H9 (cell line): ENCODE measurements at regions not wholly inside any gene's neighbourhood (a gene's known extent, or its start where the extent isn't known, plus 50 kb on each side); places are given as distances from the start of the nearest gene placed in this dataset.

Experiments used
- DNase-seq: peaks from one replicate; pipeline ENCODE4 v3.0.0-alpha.2; 2017
- H2AFZ ChIP-seq: one replicate; pipeline ENCODE4 v1.6.1; 2013; ENCODE audit warnings: mild to moderate bottlenecking, low read length, control low read depth, moderate library complexity
- H2AK5ac ChIP-seq: 2 replicates; pipeline ENCODE4 v1.6.1; 2013; ENCODE audit warnings: low read length, control low read depth, mixed read lengths; ENCODE audit not compliant: insufficient read length
- H2BK120ac ChIP-seq: one replicate; pipeline ENCODE4 v1.6.1; 2013; ENCODE audit warnings: low read depth, mild to moderate bottlenecking, low read length, control low read depth, inconsistent platforms; ENCODE audit not compliant: poor library complexity, severe bottlenecking
- H2BK12ac ChIP-seq: 2 replicates; pipeline ENCODE4 v1.6.1; 2013; ENCODE audit warnings: low read length, control low read depth, mixed read lengths, low read depth; ENCODE audit not compliant: insufficient read length
- H2BK15ac ChIP-seq: 2 replicates; pipeline ENCODE4 v1.6.1; 2013; ENCODE audit warnings: low read depth, low read length, control low read depth
- H2BK20ac ChIP-seq: one replicate; pipeline ENCODE4 v1.6.1; 2013; ENCODE audit warnings: low read depth, mild to moderate bottlenecking, low read length, control low read depth, inconsistent platforms; ENCODE audit not compliant: poor library complexity, severe bottlenecking
- H2BK5ac ChIP-seq: 2 replicates; pipeline ENCODE4 v1.6.1; 2013; ENCODE audit warnings: low read length, control low read depth, mixed read lengths; ENCODE audit not compliant: insufficient read length
- H3K14ac ChIP-seq: 2 replicates; pipeline ENCODE4 v1.6.1; 2013; ENCODE audit warnings: low read length, control low read depth; ENCODE audit not compliant: insufficient read depth
- H3K18ac ChIP-seq: 2 replicates; pipeline ENCODE4 v1.6.1; 2013; ENCODE audit warnings: low read depth, mild to moderate bottlenecking, mixed read lengths, low read length, control low read depth; ENCODE audit not compliant: insufficient read length
- H3K23ac ChIP-seq: 2 replicates; pipeline ENCODE4 v1.6.1; 2013; ENCODE audit warnings: low read length, control low read depth, mixed read lengths, low read depth; ENCODE audit not compliant: insufficient read length
- H3K23me2 ChIP-seq: 2 replicates; pipeline ENCODE4 v1.6.1; 2013; ENCODE audit warnings: low read depth, mild to moderate bottlenecking, mixed read lengths, low read length, control low read depth; ENCODE audit not compliant: insufficient read length, poor library complexity, severe bottlenecking
- H3K27ac ChIP-seq: 2 replicates; pipeline ENCODE4 v1.5.1; 2013; ENCODE audit warnings: low read length, control low read depth, mixed read lengths, low read depth; ENCODE audit not compliant: insufficient read length
- H3K27me3 ChIP-seq: 2 replicates; pipeline ENCODE4 v1.6.1; 2013; ENCODE audit warnings: low read length, control low read depth, inconsistent platforms; ENCODE audit not compliant: insufficient read depth
- H3K4ac ChIP-seq: 2 replicates; pipeline ENCODE4 v1.6.1; 2013; ENCODE audit warnings: low read depth, mild to moderate bottlenecking, control low read depth, inconsistent platforms, low read length, moderate library complexity
- H3K4me1 ChIP-seq: 2 replicates; pipeline ENCODE4 v1.6.1; 2013; ENCODE audit warnings: low read length, control low read depth, inconsistent platforms; ENCODE audit not compliant: insufficient read depth
- H3K4me2 ChIP-seq: 2 replicates; pipeline ENCODE4 v1.6.1; 2013; ENCODE audit warnings: low read length, control low read depth, mixed read lengths; ENCODE audit not compliant: insufficient read length, insufficient read depth
- H3K56ac ChIP-seq: 2 replicates; pipeline ENCODE4 v1.6.1; 2013; ENCODE audit warnings: low read depth, mild to moderate bottlenecking, mixed read lengths, low read length, control low read depth; ENCODE audit not compliant: insufficient read length
- H3K79me1 ChIP-seq: 2 replicates; pipeline ENCODE4 v1.6.1; 2013; ENCODE audit warnings: low read depth, mild to moderate bottlenecking, moderate library complexity, low read length, control low read depth, inconsistent platforms; ENCODE audit not compliant: insufficient read depth, poor library complexity, severe bottlenecking
- H3K79me2 ChIP-seq: 2 replicates; pipeline ENCODE4 v1.6.1; 2013; ENCODE audit warnings: low read length, control low read depth, inconsistent platforms; ENCODE audit not compliant: insufficient read depth
- H3K9ac ChIP-seq: 2 replicates; pipeline ENCODE4 v1.6.1; 2013; ENCODE audit warnings: low read length, control low read depth, mixed read lengths; ENCODE audit not compliant: insufficient read length; ENCODE audit errors: extremely low read depth
- H3K9me3 ChIP-seq: one replicate; pipeline ENCODE4 v1.6.1; 2013; ENCODE audit warnings: low read depth, low read length, inconsistent platforms; ENCODE audit not compliant: control insufficient read depth
- H3T11ph ChIP-seq: one replicate; pipeline ENCODE4 v1.6.1; 2013; ENCODE audit warnings: mild to moderate bottlenecking, low read length, control low read depth, inconsistent platforms
- H4K20me1 ChIP-seq: one replicate; pipeline ENCODE4 v1.6.1; 2013; ENCODE audit not compliant: control insufficient read depth, insufficient read length, insufficient read depth
- H4K5ac ChIP-seq: 2 replicates; pipeline ENCODE4 v1.6.1; 2013; ENCODE audit warnings: low read depth, mild to moderate bottlenecking, mixed read lengths, low read length, control low read depth; ENCODE audit not compliant: insufficient read length
- H4K8ac ChIP-seq: replicated peaks from 2 replicates; pipeline ENCODE4 v1.6.1; 2013; ENCODE audit warnings: low read length, control low read depth, mixed read lengths, low read depth; ENCODE audit not compliant: insufficient read length
- H4K91ac ChIP-seq: 2 replicates; pipeline ENCODE4 v1.6.1; 2013; ENCODE audit warnings: low read depth, mild to moderate bottlenecking, moderate library complexity, mixed read lengths, low read length, control low read depth; ENCODE audit not compliant: insufficient read length
- H3K27ac Mint-ChIP-seq, 3 experiments: 2 replicates in 2 of 3; 3 replicates in 1 of 3; pipeline ENCODE4 v1.8.0; 2020 to 2021; ENCODE audit warnings: mixed read lengths in 3 of 3, mild to moderate bottlenecking in 1 of 3, moderate library complexity in 1 of 3
- H3K27me3 Mint-ChIP-seq: 2 replicates; pipeline ENCODE4 v1.8.0; 2021; ENCODE audit warnings: low read depth, mild to moderate bottlenecking, moderate library complexity, mixed read lengths
- H3K36me3 Mint-ChIP-seq, 3 experiments: 2 replicates in 2 of 3; 3 replicates in 1 of 3; pipeline ENCODE4 v1.8.0; 2020 to 2021; ENCODE audit warnings: low read depth in 3 of 3, mixed read lengths in 3 of 3; ENCODE audit not compliant: insufficient read depth in 1 of 3
- H3K4me1 Mint-ChIP-seq, 2 experiments: 2 replicates each; pipeline ENCODE4 v1.8.0; 2020; ENCODE audit warnings: mixed read lengths in 2 of 2
- H3K4me3 Mint-ChIP-seq, 2 experiments: 2 replicates in 1 of 2; 3 replicates in 1 of 2; pipeline ENCODE4 v1.8.0; 2020 to 2021; ENCODE audit warnings: mild to moderate bottlenecking in 2 of 2, mixed read lengths in 2 of 2, moderate library complexity in 1 of 2
- H3K9me3 Mint-ChIP-seq, 2 experiments: 2 replicates in 1 of 2; 3 replicates in 1 of 2; pipeline ENCODE4 v1.8.0; 2020; ENCODE audit warnings: mild to moderate bottlenecking in 2 of 2, mixed read lengths in 2 of 2, moderate library complexity in 1 of 2
- CTCF ChIP-seq: fragments of 200-600 bp; sonication (generic); conservative IDR thresholded peaks from 3 replicates; pipeline ENCODE4 v1.8.0; 2021; ENCODE audit warnings: antibody characterized with exemption, mild to moderate bottlenecking
- WGBS: extraction: QIAGEN DNeasy Blood & Tissue Kit; methylation state at CpG from one replicate; pipeline ENCODE4 v1.1.7; 2013; ENCODE audit warnings: missing lambda C conversion rate, low lambda C conversion rate, mixed read lengths; ENCODE audit not compliant: insufficient read length; ENCODE audit errors: extremely low coverage; 5-methylcytosine and 5-hydroxymethylcytosine counted together

GRCh38 chr15:92715758-92716157 is 60.2 kb upstream of the FAM174B start:
- Histone ChIP-seq H3T11ph (no peak overlapping the region), H3K23ac (no peak overlapping the region), H3K23me2 (peaks cover 8% of the 10 kb centered on the region), H2BK5ac (no peak overlapping the region), H3K4me1 (no peaks in the 10 kb centered on the region; the same call in 1 of the 2 replicates), H4K8ac (no peak overlapping the region), H3K18ac (no peak overlapping the region), H2AFZ (no peak overlapping the region), H2AK5ac (no peak overlapping the region), H3K79me2 (no peaks in the 10 kb centered on the region), H3K79me1 (no peaks in the 10 kb centered on the region), H4K91ac (no peak overlapping the region), H2BK12ac (no peak overlapping the region), H2BK20ac (no peak overlapping the region), H2BK15ac (no peak overlapping the region), H3K9me3 (no peaks in the 10 kb centered on the region), H3K9ac (no peak overlapping the region), H3K4ac (no peak overlapping the region), H3K4me2 (no peak overlapping the region), H3K27me3 (no peaks in the 10 kb centered on the region; the same call in 1 of the 2 replicates), H3K56ac (no peak overlapping the region), H4K20me1 (no peaks in the 10 kb centered on the region), H3K27ac (no peak overlapping the region), H2BK120ac (no peak overlapping the region), H4K5ac (no peak overlapping the region), H3K14ac (no peak overlapping the region)
- H3K27ac Mint-ChIP-seq, result peak overlapping the region in 2 of 3 experiments; percentile 53 to 70; a peak in 2 of 7 replicates
- no peak overlapping the region for H3K4me3 Mint-ChIP-seq
- peaks cover 0 to 14% (median 2%) of the 10 kb centered on the region in 3 experiments; a peak in 3 of 7 replicates for H3K36me3 Mint-ChIP-seq
- H3K4me1 Mint-ChIP-seq, result peaks cover 8 to 15% of the 10 kb centered on the region in 2 experiments
- peaks cover 12% of the 10 kb centered on the region for H3K27me3 Mint-ChIP-seq
- H3K9me3 Mint-ChIP-seq, result peaks cover 5 to 6% of the 10 kb centered on the region in 2 experiments; a peak in 3 of 5 replicates
- no peak for TF ChIP-seq CTCF
- WGBS, result no CpG with 5 or more reads among the region's 7 CpGs
- no peak for DNase-seq
